CD8-positive, alpha-beta memory T cell (primary cell): ENCODE measurements at regions not wholly inside any gene's neighbourhood (a gene's known extent, or its start where the extent isn't known, plus 50 kb on each side); places are given as distances from the start of the nearest gene placed in this dataset.
"Not testable (repeated sequence)": the region's sequence is repeated elsewhere in the genome, so short reads cannot be mapped to it uniquely, and the experiment has no call there.

Experiments used
- CTCF ChIA-PET: fragments of 350-600 bp; sonication (Branson Sonifier 250); formaldehyde crosslinking; loops from one replicate; lab custom pipeline; 2021; ENCODE audit warnings: antibody characterized with exemption; lab: Charles Lee
- POLR2A ChIA-PET: fragments of 350-600 bp; sonication (Branson Sonifier 250); formaldehyde crosslinking; loops from one replicate; lab custom pipeline; 2021; ENCODE audit warnings: antibody characterized with exemption; lab: Charles Lee
- DNase-seq, 5 donors: peaks; one replicate each; pipeline versions ENCODE4 v3.0.0 to v3.0.0-alpha.2; 2020 to 2022; ENCODE audit warnings: mixed read lengths in 1 of 5
- H3K27ac ChIP-seq: one replicate; pipeline ENCODE4 v1.7.0; 2013; ENCODE audit warnings: low read depth, mild to moderate bottlenecking, low read length, moderate library complexity
- H3K27me3 ChIP-seq: 2 replicates; pipeline ENCODE4 v1.7.0; 2013; ENCODE audit warnings: low read length, mild to moderate bottlenecking; ENCODE audit not compliant: insufficient read depth, poor library complexity, severe bottlenecking
- H3K36me3 ChIP-seq: 2 replicates; pipeline ENCODE4 v1.7.0; 2013; ENCODE audit warnings: mild to moderate bottlenecking, low read length, moderate library complexity; ENCODE audit not compliant: insufficient read depth
- H3K4me1 ChIP-seq: 2 replicates; pipeline ENCODE4 v1.7.0; 2013; ENCODE audit warnings: mild to moderate bottlenecking, low read length, moderate library complexity; ENCODE audit not compliant: insufficient read depth
- H3K4me3 ChIP-seq: 2 replicates; pipeline ENCODE4 v1.7.0; 2013; ENCODE audit warnings: mild to moderate bottlenecking, low read length
- H3K9me3 ChIP-seq: 2 replicates; pipeline ENCODE4 v1.7.0; 2013; ENCODE audit warnings: mild to moderate bottlenecking, low read length
- H3K27ac Mint-ChIP-seq, 8 donors: one replicate each; pipeline ENCODE4 v1.8.0; 2020 to 2021; ENCODE audit warnings: mixed read lengths in 8 of 8, mild to moderate bottlenecking in 6 of 8, inconsistent platforms in 3 of 8, moderate library complexity in 3 of 8
- H3K27me3 Mint-ChIP-seq, 2 donors: one replicate each; pipeline ENCODE4 v1.8.0; 2020 to 2021; ENCODE audit warnings: mixed read lengths in 2 of 2, mild to moderate bottlenecking in 1 of 2, moderate library complexity in 1 of 2
- H3K36me3 Mint-ChIP-seq, 3 donors: one replicate each; pipeline ENCODE4 v1.8.0; 2020 to 2021; ENCODE audit warnings: mixed read lengths in 3 of 3, inconsistent platforms in 1 of 3, mild to moderate bottlenecking in 1 of 3
- H3K4me1 Mint-ChIP-seq, 3 donors: one replicate each; pipeline ENCODE4 v1.8.0; 2020 to 2021; ENCODE audit warnings: mixed read lengths in 3 of 3, inconsistent platforms in 1 of 3, mild to moderate bottlenecking in 1 of 3
- H3K4me3 Mint-ChIP-seq, 7 donors: one replicate each; pipeline ENCODE4 v1.8.0; 2020 to 2021; ENCODE audit warnings: mixed read lengths in 7 of 7, mild to moderate bottlenecking in 6 of 7, moderate library complexity in 4 of 7, inconsistent platforms in 2 of 7
- H3K9me3 Mint-ChIP-seq, 5 donors: one replicate each; pipeline ENCODE4 v1.8.0; 2020 to 2022; ENCODE audit warnings: mixed read lengths in 5 of 5, mild to moderate bottlenecking in 3 of 5, moderate library complexity in 2 of 5, inconsistent platforms in 1 of 5

GRCh38 chrX:38954520-38954919 is 153.3 kb downstream of the MID1IP1 start:
- Histone ChIP-seq H3K4me3 (no peak overlapping the region), H3K9me3 (no peaks in the 10 kb centered on the region), H3K4me1 (no peaks in the 10 kb centered on the region), H3K36me3 (no peaks in the 10 kb centered on the region), H3K27ac (no peak overlapping the region), H3K27me3 (no peaks in the 10 kb centered on the region)
- H3K9me3 Mint-ChIP-seq: peaks cover 0 to 2% (median 0%) of the 10 kb centered on the region in 5 donors
- H3K36me3 Mint-ChIP-seq: no peaks in the 10 kb centered on the region
- peaks cover 0 to 2% of the 10 kb centered on the region in 2 donors for H3K27me3 Mint-ChIP-seq
- no peak for DNase-seq
- no peak overlapping the region for H3K4me3 Mint-ChIP-seq
- POLR2A ChIA-PET: no interaction called here
- peaks cover 0 to 3% (median 0%) of the 10 kb centered on the region in 3 donors for H3K4me1 Mint-ChIP-seq
- CTCF ChIA-PET: no interaction called here
- no peak overlapping the region for H3K27ac Mint-ChIP-seq

- Histone ChIP-seq H3K27ac (no peak overlapping the region), H3K9me3 (no peaks in the 10 kb centered on the region), H3K27me3 (no peaks in the 10 kb centered on the region), H3K36me3 (no peaks in the 10 kb centered on the region), H3K4me3 (no peak overlapping the region), H3K4me1 (no peaks in the 10 kb centered on the region)
- Mint-ChIP-seq H3K36me3 (peaks cover 0 to 10% (median 3%) of the 10 kb centered on the region in 3 donors), H3K9me3 (peaks cover 0 to 12% (median 6%) of the 10 kb centered on the region in 5 donors), H3K27ac (no peak overlapping the region), H3K27me3 (peaks cover 0 to 4% of the 10 kb centered on the region in 2 donors), H3K4me1 (no peaks in the 10 kb centered on the region), H3K4me3 (no peak overlapping the region)
- no peak for DNase-seq
- CTCF ChIA-PET: no interaction called here
- POLR2A ChIA-PET: no interaction called here
Observed at GRCh38 chrX:38959736-38960135, 158.5 kb downstream of the MID1IP1 start.

GRCh38 chrX:38960137-38960536 is 158.9 kb downstream of the MID1IP1 start:
- Histone ChIP-seq H3K27ac (no peak overlapping the region), H3K27me3 (no peaks in the 10 kb centered on the region), H3K36me3 (no peaks in the 10 kb centered on the region), H3K9me3 (no peaks in the 10 kb centered on the region), H3K4me1 (no peaks in the 10 kb centered on the region), H3K4me3 (no peak overlapping the region)
- ChIA-PET CTCF (no interaction called here), POLR2A (no interaction called here)
- no peaks in the 10 kb centered on the region for H3K4me1 Mint-ChIP-seq
- H3K9me3 Mint-ChIP-seq: peaks cover 0 to 12% (median 6%) of the 10 kb centered on the region in 5 donors
- H3K36me3 Mint-ChIP-seq: peaks cover 0 to 10% (median 3%) of the 10 kb centered on the region in 3 donors
- H3K27me3 Mint-ChIP-seq: peaks cover 0 to 4% of the 10 kb centered on the region in 2 donors
- no peak overlapping the region for H3K27ac Mint-ChIP-seq
- no peak for DNase-seq
- no peak overlapping the region for H3K4me3 Mint-ChIP-seq

GRCh38 chrX:38961936-38962335 is 160.7 kb downstream of the MID1IP1 start:
- no peak overlapping the region for H3K4me3 ChIP-seq
- H3K36me3 Mint-ChIP-seq: peaks cover 0 to 10% (median 3%) of the 10 kb centered on the region in 3 donors
- POLR2A ChIA-PET: no interaction called here
- H3K9me3 ChIP-seq: no peaks in the 10 kb centered on the region
- no peaks in the 10 kb centered on the region for H3K36me3 ChIP-seq
- no peak overlapping the region for H3K27ac Mint-ChIP-seq
- H3K4me1 Mint-ChIP-seq: no peaks in the 10 kb centered on the region
- no peak overlapping the region for H3K4me3 Mint-ChIP-seq
- H3K27ac ChIP-seq: no peak overlapping the region
- H3K9me3 Mint-ChIP-seq: peaks cover 0 to 10% (median 6%) of the 10 kb centered on the region in 5 donors
- peaks cover 2 to 4% of the 10 kb centered on the region in 2 donors for H3K27me3 Mint-ChIP-seq
- H3K4me1 ChIP-seq: no peaks in the 10 kb centered on the region
- no peaks in the 10 kb centered on the region for H3K27me3 ChIP-seq
- no peak for DNase-seq
- CTCF ChIA-PET: no interaction called here

GRCh38 chrX:38963244-38963643 is 162.0 kb downstream of the MID1IP1 start:
- H3K4me1 Mint-ChIP-seq, H3K27ac ChIP-seq, H3K27me3 ChIP-seq, CTCF ChIA-PET, H3K4me1 ChIP-seq, H3K9me3 ChIP-seq, H3K4me3 Mint-ChIP-seq, POLR2A ChIA-PET, H3K27ac Mint-ChIP-seq, DNase-seq, H3K27me3 Mint-ChIP-seq, H3K4me3 ChIP-seq, H3K36me3 ChIP-seq: not testable (repeated sequence)
- Mint-ChIP-seq H3K36me3 (peaks cover 0 to 10% (median 3%) of the 10 kb centered on the region in 3 donors), H3K9me3 (peaks cover 0 to 10% (median 6%) of the 10 kb centered on the region in 5 donors)

- Histone ChIP-seq H3K9me3 (no peaks in the 10 kb centered on the region), H3K27me3 (no peaks in the 10 kb centered on the region), H3K36me3 (no peaks in the 10 kb centered on the region), H3K4me3 (no peak overlapping the region), H3K27ac (no peak overlapping the region), H3K4me1 (no peaks in the 10 kb centered on the region)
- Mint-ChIP-seq H3K27ac (no peak overlapping the region), H3K4me3 (no peak overlapping the region), H3K4me1 (no peaks in the 10 kb centered on the region), H3K36me3 (peaks cover 0 to 10% (median 3%) of the 10 kb centered on the region in 3 donors), H3K9me3 (peaks cover 0 to 10% (median 6%) of the 10 kb centered on the region in 5 donors), H3K27me3 (peaks cover 4% of the 10 kb centered on the region in 2 donors)
- no peak for DNase-seq
- ChIA-PET CTCF (no interaction called here), POLR2A (no interaction called here)
Observed at GRCh38 chrX:38965888-38966287, 164.6 kb downstream of the MID1IP1 start.

GRCh38 chrX:38968344-38969216 is 167.3 kb downstream of the MID1IP1 start:
- CTCF ChIA-PET: no interaction called here
- H3K9me3 ChIP-seq: no peaks in the 10 kb centered on the region
- no peaks in the 10 kb centered on the region for H3K36me3 ChIP-seq
- no peaks in the 10 kb centered on the region for H3K27me3 ChIP-seq
- Mint-ChIP-seq H3K27me3 (peaks cover 4 to 13% of the 10 kb centered on the region in 2 donors), H3K4me1 (no peaks in the 10 kb centered on the region), H3K9me3 (peaks cover 0 to 10% (median 5%) of the 10 kb centered on the region in 5 donors), H3K27ac (no peak overlapping the region), H3K36me3 (peaks cover 0 to 3% (median 3%) of the 10 kb centered on the region in 3 donors), H3K4me3 (no peak overlapping the region)
- DNase-seq: no peak
- H3K27ac ChIP-seq: no peak overlapping the region
- H3K4me1 ChIP-seq: no peaks in the 10 kb centered on the region
- POLR2A ChIA-PET: no interaction called here
- no peak overlapping the region for H3K4me3 ChIP-seq

GRCh38 chrX:38970074-38970473 is 168.8 kb downstream of the MID1IP1 start:
- H3K4me1 Mint-ChIP-seq: no peaks in the 10 kb centered on the region
- POLR2A ChIA-PET: no interaction called here

More at GRCh38 chrX:38970074-38970473, 168.8 kb downstream of the MID1IP1 start:
- no peaks in the 10 kb centered on the region for H3K9me3 ChIP-seq
- no peak overlapping the region for H3K27ac ChIP-seq
- no peak overlapping the region for H3K4me3 ChIP-seq
- H3K36me3 ChIP-seq: no peaks in the 10 kb centered on the region
- CTCF ChIA-PET: no interaction called here
- no peaks in the 10 kb centered on the region for H3K36me3 Mint-ChIP-seq
- no peak overlapping the region for H3K27ac Mint-ChIP-seq
- peaks cover 0 to 8% (median 0%) of the 10 kb centered on the region in 5 donors for H3K9me3 Mint-ChIP-seq
- no peak overlapping the region for H3K4me3 Mint-ChIP-seq
- DNase-seq: no peak
- H3K4me1 ChIP-seq: no peaks in the 10 kb centered on the region
- no peaks in the 10 kb centered on the region for H3K27me3 ChIP-seq
- peaks cover 0 to 18% of the 10 kb centered on the region in 2 donors for H3K27me3 Mint-ChIP-seq
